Ammon's horn (tissue), 1 donor: ENCODE measurements at regions not wholly inside any gene's neighbourhood (a gene's known extent, or its start where the extent isn't known, plus 50 kb on each side); places are given as distances from the start of the nearest gene placed in this dataset.
"Not testable (repeated sequence)": the region's sequence is repeated elsewhere in the genome, so short reads cannot be mapped to it uniquely, and the experiment has no call there.

Source experiments
- DNase-seq: peaks from one replicate; pipeline ENCODE4 v3.0.0-alpha.2; 2016; ENCODE audit warnings: low spot score

GRCh38 chr9:42434844-42435714 lies 251.6 kb downstream of the SPATA31A6 start:
- DNase-seq, result not testable (repeated sequence)

GRCh38 chr9:42435715-42436342 lies 252.4 kb downstream of the SPATA31A6 start:
- DNase-seq, result not testable (repeated sequence)

- DNase-seq, result not testable (repeated sequence)
Observed at GRCh38 chr9:42437057-42437759, 253.7 kb downstream of the SPATA31A6 start.

GRCh38 chr9:42442680-42443079 lies 259.2 kb downstream of the SPATA31A6 start:
- not testable (repeated sequence) for DNase-seq

- peak; percentile 57 for DNase-seq
Observed at GRCh38 chr9:42443414-42443813, 260.0 kb downstream of the SPATA31A6 start.

- not testable (repeated sequence) for DNase-seq
Observed at GRCh38 chr9:42461436-42461835, 278.0 kb downstream of the SPATA31A6 start.

- not testable (repeated sequence) for DNase-seq
Observed at GRCh38 chr9:42461863-42462262, 278.4 kb downstream of the SPATA31A6 start.

GRCh38 chr9:42463981-42464380 lies 280.5 kb downstream of the SPATA31A6 start:
- DNase-seq, result not testable (repeated sequence)

GRCh38 chr9:42470577-42470976 lies 287.1 kb downstream of the SPATA31A6 start:
- not testable (repeated sequence) for DNase-seq

GRCh38 chr9:42490989-42491388 lies 307.5 kb downstream of the SPATA31A6 start:
- not testable (repeated sequence) for DNase-seq

- not testable (repeated sequence) for DNase-seq
Observed at GRCh38 chr9:42502620-42503264, 319.3 kb downstream of the SPATA31A6 start.

- not testable (repeated sequence) for DNase-seq
Observed at GRCh38 chr9:42508111-42508510, 324.7 kb downstream of the SPATA31A6 start.

GRCh38 chr9:42513535-42513934 lies 330.1 kb downstream of the SPATA31A6 start:
- not testable (repeated sequence) for DNase-seq

GRCh38 chr9:42534325-42534983 lies 351.0 kb downstream of the SPATA31A6 start:
- DNase-seq, result peak; percentile 0

GRCh38 chr9:42534984-42535325 lies 351.5 kb downstream of the SPATA31A6 start:
- DNase-seq, result peak; percentile 1

GRCh38 chr9:42550789-42551357 lies 367.4 kb downstream of the SPATA31A6 start:
- DNase-seq, result not testable (repeated sequence)

- not testable (repeated sequence) for DNase-seq
Observed at GRCh38 chr9:42568530-42568929, 385.1 kb downstream of the SPATA31A6 start.

- not testable (repeated sequence) for DNase-seq
Observed at GRCh38 chr9:42568942-42569556, 385.6 kb downstream of the SPATA31A6 start.

GRCh38 chr9:42577851-42578250 lies 394.4 kb downstream of the SPATA31A6 start:
- DNase-seq, result peak; percentile 0
